Choroid plexus epithelial cell (primary cell): ENCODE measurements at regions not wholly inside any gene's neighbourhood (a gene's known extent, or its start where the extent isn't known, plus 50 kb on each side); places are given as distances from the start of the nearest gene placed in this dataset.
A peak's percentile ranks its signal among the peaks of the same experiment; 100 is the strongest.
"Not testable (repeated sequence)": the region's sequence is repeated elsewhere in the genome, so short reads cannot be mapped to it uniquely, and the experiment has no call there.

Source experiments
- DNase-seq: peaks from one replicate; pipeline ENCODE4 v3.0.0-alpha.2; 2010; ENCODE audit warnings: low read depth
- H3K4me3 ChIP-seq: 2 replicates; pipeline ENCODE4 v1.5.1; 2011; ENCODE audit warnings: low read depth, mild to moderate bottlenecking, control low read depth, low read length, moderate library complexity
- TF ChIP-seq, protein P1 (sequence below): conservative IDR thresholded peaks from 2 replicates; pipeline ENCODE4 v1.5.1; 2011; ENCODE audit warnings: low read depth, mild to moderate bottlenecking, control low read depth, inconsistent platforms, low read length, moderate library complexity

DNA sequence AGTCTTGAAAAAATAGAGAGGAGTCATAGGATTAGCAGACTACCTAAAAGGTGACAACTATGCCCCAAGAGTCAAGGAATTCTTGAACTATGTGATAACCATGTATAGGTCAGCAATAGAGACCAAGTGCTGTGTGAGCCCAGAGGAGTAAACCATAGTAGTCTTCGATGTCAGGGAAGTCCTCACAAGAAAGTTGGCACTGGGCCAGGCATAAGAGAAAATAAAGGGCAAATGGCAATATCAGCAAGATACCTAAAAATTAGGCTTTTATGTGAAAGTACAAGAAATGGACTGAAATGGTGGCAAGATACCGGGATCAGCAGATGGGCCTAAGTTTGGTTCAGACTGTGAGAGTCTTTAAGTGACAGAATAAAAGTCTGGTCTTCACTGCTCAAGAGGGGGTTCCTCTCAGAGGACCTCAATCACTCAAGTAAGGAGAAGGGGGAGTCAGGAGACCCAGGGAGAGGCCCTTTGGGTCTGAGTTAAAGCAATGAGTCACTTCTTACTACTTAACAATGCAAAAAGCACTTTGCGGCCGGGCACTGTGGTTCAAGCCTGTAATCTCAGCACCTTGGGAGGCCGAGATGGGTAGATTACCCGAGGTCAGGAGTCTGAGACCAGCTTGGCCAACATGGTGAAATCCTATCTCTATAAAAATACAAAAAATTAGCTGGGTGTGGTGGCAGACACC is 95.0 kb downstream of the TEX35 start:
- DNase-seq = peak; percentile 28
- no peak overlapping the region for H3K4me3 ChIP-seq
- TF ChIP-seq, protein P1, sequence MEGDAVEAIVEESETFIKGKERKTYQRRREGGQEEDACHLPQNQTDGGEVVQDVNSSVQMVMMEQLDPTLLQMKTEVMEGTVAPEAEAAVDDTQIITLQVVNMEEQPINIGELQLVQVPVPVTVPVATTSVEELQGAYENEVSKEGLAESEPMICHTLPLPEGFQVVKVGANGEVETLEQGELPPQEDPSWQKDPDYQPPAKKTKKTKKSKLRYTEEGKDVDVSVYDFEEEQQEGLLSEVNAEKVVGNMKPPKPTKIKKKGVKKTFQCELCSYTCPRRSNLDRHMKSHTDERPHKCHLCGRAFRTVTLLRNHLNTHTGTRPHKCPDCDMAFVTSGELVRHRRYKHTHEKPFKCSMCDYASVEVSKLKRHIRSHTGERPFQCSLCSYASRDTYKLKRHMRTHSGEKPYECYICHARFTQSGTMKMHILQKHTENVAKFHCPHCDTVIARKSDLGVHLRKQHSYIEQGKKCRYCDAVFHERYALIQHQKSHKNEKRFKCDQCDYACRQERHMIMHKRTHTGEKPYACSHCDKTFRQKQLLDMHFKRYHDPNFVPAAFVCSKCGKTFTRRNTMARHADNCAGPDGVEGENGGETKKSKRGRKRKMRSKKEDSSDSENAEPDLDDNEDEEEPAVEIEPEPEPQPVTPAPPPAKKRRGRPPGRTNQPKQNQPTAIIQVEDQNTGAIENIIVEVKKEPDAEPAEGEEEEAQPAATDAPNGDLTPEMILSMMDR = no peak

DNA sequence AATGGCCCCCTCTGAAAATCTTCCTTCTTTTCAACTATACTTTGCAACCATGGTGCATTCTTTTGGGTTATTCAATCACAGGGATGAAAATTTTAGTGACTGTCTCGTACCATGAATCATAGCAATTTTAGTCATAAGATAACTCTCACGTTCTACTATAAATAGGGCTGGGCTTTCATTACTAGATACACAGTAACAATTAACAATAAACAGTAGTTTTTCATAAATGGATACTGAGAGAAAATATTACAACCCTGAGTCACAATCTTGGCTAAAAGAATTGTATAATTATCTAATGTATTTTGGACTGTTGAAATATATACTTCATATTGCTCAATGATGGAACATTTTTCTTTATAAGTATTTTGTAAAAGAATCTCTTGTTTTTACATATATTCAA is 96.1 kb downstream of the TEX35 start:
- no peak overlapping the region for H3K4me3 ChIP-seq
- DNase-seq = peak; percentile 70
- TF ChIP-seq, protein P1 = no peak

DNA sequence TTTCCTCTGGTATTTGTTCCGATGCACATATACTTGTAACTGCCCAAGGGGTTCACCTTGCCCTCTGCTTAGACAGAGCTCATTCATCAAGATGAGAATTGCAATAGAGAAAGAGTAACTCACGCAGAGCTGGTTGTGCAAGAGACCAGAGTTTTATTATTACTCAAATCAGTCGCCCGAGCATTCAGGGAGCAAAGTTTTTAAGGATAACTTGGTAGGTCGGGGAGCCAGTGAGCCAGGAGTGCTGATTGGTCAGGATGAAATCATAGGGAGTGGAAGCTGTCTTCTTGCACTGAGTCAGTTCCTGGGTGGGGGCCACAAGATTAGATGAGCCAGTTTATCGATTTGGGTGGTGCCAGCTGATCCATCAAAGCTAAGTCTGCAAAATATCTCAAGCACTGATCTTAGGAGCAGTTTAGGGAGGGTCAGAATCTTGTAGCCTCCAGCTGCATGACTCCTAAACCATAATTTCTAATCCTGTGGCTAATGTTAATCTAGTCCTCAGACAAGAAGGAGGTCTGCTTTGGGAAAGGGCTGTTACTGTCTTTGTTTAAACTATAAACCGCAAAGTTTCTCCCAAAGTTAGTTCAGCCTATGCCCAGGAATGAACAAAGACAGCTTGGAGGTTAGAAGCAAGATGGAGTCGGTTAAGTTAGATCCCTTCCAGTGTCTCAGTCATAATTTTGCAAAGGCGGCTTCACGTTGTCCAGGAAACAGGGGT is 97.9 kb downstream of the TEX35 start:
- DNase-seq = peak; percentile 89
- not testable (repeated sequence) for H3K4me3 ChIP-seq

DNA sequence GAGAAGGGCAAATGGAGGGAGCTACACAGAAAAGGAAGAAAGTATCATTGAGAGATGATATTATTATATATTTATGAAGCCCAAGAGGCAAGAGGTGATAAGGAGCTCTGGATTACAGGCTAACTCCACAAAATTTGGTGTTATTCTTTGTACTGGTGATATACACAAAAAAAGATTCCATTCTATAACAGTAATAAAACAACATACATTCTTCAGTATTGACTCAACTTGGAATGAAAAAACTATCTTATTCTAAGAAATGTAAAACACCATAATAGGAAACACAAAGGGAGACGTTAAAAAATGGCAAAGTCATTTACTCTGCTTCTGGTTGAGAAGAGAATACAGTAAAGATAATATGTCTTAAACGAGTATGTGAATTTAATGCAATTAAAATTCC is 99.4 kb downstream of the TEX35 start:
- H3K4me3 ChIP-seq = no peak overlapping the region
- peak; percentile 72 for DNase-seq
- TF ChIP-seq, protein P1 = no peak

DNA sequence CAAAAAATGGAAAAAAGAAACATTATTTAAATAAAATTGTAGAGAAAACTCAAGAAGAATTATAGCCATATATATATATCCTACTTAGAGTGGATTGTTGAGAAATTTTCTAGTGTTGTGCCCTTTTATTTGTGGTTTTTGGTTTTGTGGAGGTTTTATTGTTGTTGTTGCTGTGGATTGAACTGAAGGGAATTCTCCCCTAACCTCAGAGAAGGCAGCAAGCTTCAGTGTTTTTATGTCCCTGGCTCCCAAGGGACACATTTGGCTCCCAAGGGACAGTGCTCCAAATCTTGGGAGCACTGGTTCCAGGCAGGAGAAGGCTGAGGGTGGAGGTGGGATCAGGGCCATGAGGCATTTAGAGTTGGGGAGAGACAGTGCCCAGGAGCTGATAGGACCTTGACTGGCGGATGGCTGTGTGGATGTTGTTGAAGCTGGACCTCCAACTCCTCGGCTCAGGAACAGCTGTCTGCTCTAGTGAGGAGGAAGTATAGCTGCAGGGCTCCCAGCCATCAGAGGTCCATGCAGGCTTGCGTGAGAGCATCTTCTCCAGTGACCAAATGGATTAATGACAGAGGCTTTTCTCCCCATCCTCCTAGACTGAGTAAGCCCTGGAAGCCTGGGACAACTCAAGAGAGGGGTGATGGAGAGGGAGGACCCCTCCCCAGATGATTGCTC is 100.5 kb downstream of the TEX35 start:
- DNase-seq = no peak

DNA sequence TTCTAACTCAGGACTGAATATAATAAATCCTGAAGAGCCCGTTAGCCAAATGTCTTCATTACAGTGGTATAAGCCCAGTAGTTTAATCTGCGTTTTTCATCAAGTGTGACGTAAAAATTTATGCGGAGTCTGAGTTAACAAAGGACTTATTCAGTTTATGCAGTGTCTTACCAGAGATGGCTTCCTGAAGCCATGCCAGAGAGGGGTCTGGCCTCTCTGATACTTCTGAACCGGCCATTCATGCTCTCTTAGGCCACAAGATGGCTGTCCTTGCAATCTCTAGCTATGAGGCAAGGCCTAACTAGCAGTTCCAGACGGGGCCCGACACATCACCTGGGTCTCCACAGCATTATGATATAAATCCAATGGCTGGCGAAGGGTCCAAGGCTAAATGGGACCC is 101.4 kb downstream of the TEX35 start:
- no peak overlapping the region for H3K4me3 ChIP-seq
- TF ChIP-seq, protein P1 = no peak
- DNase-seq = no peak

More for the DNA sequence above, 100.5 kb downstream of the TEX35 start:
- TF ChIP-seq, protein P1 = no peak
- H3K4me3 ChIP-seq = no peak overlapping the region
